Lung (tissue), 11 donors: ENCODE measurements at regions not wholly inside any gene's neighbourhood (a gene's known extent, or its start where the extent isn't known, plus 50 kb on each side); places are given as distances from the start of the nearest gene placed in this dataset.

Experiments
- ATAC-seq: fragments of 200-7000 bp; cut with Tn5 transposase; one replicate; pipeline ENCODE4 v1.9.1; 2020; ENCODE audit warnings: moderate number of reproducible peaks; ENCODE audit not compliant: insufficient read depth, low FRiP score
- DNase-seq, 3 donors: peaks; one replicate each; pipeline ENCODE4 v3.0.0-alpha.2; 2013 to 2017
- H3K27ac ChIP-seq, 2 donors: one replicate each; pipeline ENCODE4 v1.5.1; 2013; ENCODE audit warnings: mild to moderate bottlenecking in 2 of 2, moderate library complexity in 2 of 2, control low read depth in 1 of 2, inconsistent platforms in 1 of 2, low read depth in 1 of 2, low read length in 1 of 2
- H3K27me3 ChIP-seq, 3 donors: one replicate each; pipeline ENCODE4 v1.5.1; 2013; ENCODE audit warnings: low read length in 2 of 3; ENCODE audit not compliant: control insufficient read depth in 3 of 3, insufficient read depth in 3 of 3
- H3K36me3 ChIP-seq, 4 donors: one replicate each; pipeline ENCODE4 v1.5.1; 2013; ENCODE audit warnings: low read length in 4 of 4, mild to moderate bottlenecking in 1 of 4, moderate library complexity in 1 of 4; ENCODE audit not compliant: control insufficient read depth in 4 of 4, insufficient read depth in 4 of 4
- H3K4me1 ChIP-seq, 5 donors: one replicate each; pipeline ENCODE4 v1.5.1; 2013; ENCODE audit warnings: low read length in 5 of 5, mild to moderate bottlenecking in 2 of 5, moderate library complexity in 1 of 5; ENCODE audit not compliant: control insufficient read depth in 5 of 5, insufficient read depth in 5 of 5
- H3K4me3 ChIP-seq: one replicate; pipeline ENCODE4 v1.5.1; 2013; ENCODE audit warnings: mild to moderate bottlenecking, control low read depth, moderate library complexity
- H3K9ac ChIP-seq, 2 donors: one replicate each; pipeline ENCODE4 v1.5.1; 2013; ENCODE audit warnings: low read length in 2 of 2, control low read depth in 1 of 2; ENCODE audit not compliant: insufficient read depth in 1 of 2
- H3K9me3 ChIP-seq, 4 donors: one replicate each; pipeline ENCODE4 v1.5.1; 2013; ENCODE audit warnings: low read length in 3 of 4, mild to moderate bottlenecking in 1 of 4, moderate library complexity in 1 of 4; ENCODE audit not compliant: control insufficient read depth in 4 of 4, insufficient read depth in 3 of 4
- CTCF ChIP-seq: IDR thresholded peaks from 2 replicates; pipeline ENCODE4 v1.5.1; 2012; ENCODE audit warnings: mild to moderate bottlenecking; ENCODE audit errors: control extremely low read depth, extremely low read depth
- WGBS, 2 donors: extraction: QIAGEN DNeasy Blood & Tissue Kit; methylation state at CpG; one replicate each; pipeline ENCODE4 v1.1.7; 2013; 5-methylcytosine and 5-hydroxymethylcytosine counted together
- donor health status: control.
- donor health status: control.
- donor health status: Bipolar disorder and iron deficiency.
- donor health status: healthy.
- donor health status: DM: yes; HTN: yes; CAD: no.

GRCh38 chrX:122418758-122419157 is 765.3 kb upstream of the GRIA3 start:
- Histone ChIP-seq H3K27me3 (no peaks in the 10 kb centered on the region), H3K4me1 (no peaks in the 10 kb centered on the region), H3K36me3 (no peaks in the 10 kb centered on the region), H3K27ac (no peak overlapping the region), H3K4me3 (no peak overlapping the region), H3K9ac (no peak overlapping the region), H3K9me3 (no peaks in the 10 kb centered on the region)
- no peak for TF ChIP-seq CTCF
- ATAC-seq (no peak), DNase-seq (no peak)
- 78 to 84% methylated on average over 7 of the region's 7 CpGs for WGBS, 2 donors

- ATAC-seq = no peak
- Histone ChIP-seq H3K4me1 (no peaks in the 10 kb centered on the region), H3K9ac (no peak overlapping the region), H3K36me3 (no peaks in the 10 kb centered on the region), H3K27me3 (no peaks in the 10 kb centered on the region), H3K9me3 (peaks cover 0 to 3% (median 0%) of the 10 kb centered on the region in 4 donors), H3K4me3 (no peak overlapping the region), H3K27ac (no peak overlapping the region)
- TF ChIP-seq CTCF = no peak
- 72 to 86% methylated on average over 5 of the region's 5 CpGs for WGBS, 2 donors
- no peak for DNase-seq
Observed at GRCh38 chrX:122421434-122422121, 762.5 kb upstream of the GRIA3 start.

- no peak overlapping the region for H3K27ac ChIP-seq
- WGBS, 2 donors = 56 to 88% methylated on average over 2 of the region's 2 CpGs
- TF ChIP-seq CTCF = no peak
- H3K4me3 ChIP-seq = no peak overlapping the region
- H3K4me1 ChIP-seq = no peaks in the 10 kb centered on the region
- peaks cover 0 to 3% (median 0%) of the 10 kb centered on the region in 4 donors for H3K9me3 ChIP-seq
- H3K36me3 ChIP-seq = no peaks in the 10 kb centered on the region
- no peak for DNase-seq
- ATAC-seq = no peak
- no peak overlapping the region for H3K9ac ChIP-seq
- H3K27me3 ChIP-seq = no peaks in the 10 kb centered on the region
Observed at GRCh38 chrX:122422547-122422946, 761.5 kb upstream of the GRIA3 start.

GRCh38 chrX:122434942-122435341 is 749.1 kb upstream of the GRIA3 start:
- no peak for DNase-seq
- WGBS, 2 donors = 52 to 73% methylated on average over 2 of the region's 2 CpGs
- TF ChIP-seq CTCF = no peak
- ATAC-seq = no peak
- Histone ChIP-seq H3K27ac (no peak overlapping the region), H3K36me3 (no peaks in the 10 kb centered on the region), H3K4me1 (no peaks in the 10 kb centered on the region), H3K27me3 (no peaks in the 10 kb centered on the region), H3K4me3 (no peak overlapping the region), H3K9me3 (peaks cover 0 to 11% (median 5%) of the 10 kb centered on the region in 4 donors), H3K9ac (no peak overlapping the region)
